Dendritic cell treated with granulocyte-macrophage colony-stimulating factor and Interleukin-4, amounts not matched to agents 40 ng/mL and 50 ng/mL, for 4 days (primary cell): ENCODE measurements at regions not wholly inside any gene's neighbourhood (a gene's known extent, or its start where the extent isn't known, plus 50 kb on each side); places are given as distances from the start of the nearest gene placed in this dataset.
"Not testable (repeated sequence)": the region's sequence is repeated elsewhere in the genome, so short reads cannot be mapped to it uniquely, and the experiment has no call there.

Experiments
- H3K27ac Mint-ChIP-seq: one replicate; pipeline ENCODE4 v1.8.0; 2022; ENCODE audit warnings: mild to moderate bottlenecking, mixed read lengths
- H3K27me3 Mint-ChIP-seq: one replicate; pipeline ENCODE4 v1.8.0; 2022; ENCODE audit warnings: mild to moderate bottlenecking, mixed read lengths
- H3K36me3 Mint-ChIP-seq: one replicate; pipeline ENCODE4 v1.8.0; 2022; ENCODE audit warnings: low read depth, mixed read lengths
- H3K4me1 Mint-ChIP-seq: one replicate; pipeline ENCODE4 v1.8.0; 2022; ENCODE audit warnings: low read depth, mixed read lengths
- H3K4me3 Mint-ChIP-seq: one replicate; pipeline ENCODE4 v1.8.0; 2022; ENCODE audit warnings: mild to moderate bottlenecking, moderate library complexity, mixed read lengths
- H3K9me3 Mint-ChIP-seq: one replicate; pipeline ENCODE4 v1.8.0; 2022; ENCODE audit warnings: mixed read lengths
- intact Hi-C: fragments of 100-400 bp; cut with micrococcal nuclease; formaldehyde crosslinking; loops from one replicate; pipeline ENCODE4 v1.15.0; 2022

- no peak overlapping the region for H3K27ac Mint-ChIP-seq
- no peaks in the 10 kb centered on the region for H3K9me3 Mint-ChIP-seq
- no peak overlapping the region for H3K4me3 Mint-ChIP-seq
- no peaks in the 10 kb centered on the region for H3K36me3 Mint-ChIP-seq
- intact Hi-C loops, result no loop called here
- H3K27me3 Mint-ChIP-seq, result no peaks in the 10 kb centered on the region
- peaks cover 5% of the 10 kb centered on the region for H3K4me1 Mint-ChIP-seq
These were observed 64.0 kb downstream of the CCNG2 start for GRCh38 chr4:77220828-77221613.

GRCh38 chr4:77225022-77225421 is 68.0 kb downstream of the CCNG2 start:
- Mint-ChIP-seq H3K9me3 (peaks cover 11% of the 10 kb centered on the region), H3K4me3 (no peak overlapping the region)

GRCh38 chr4:77226939-77227705 is 70.1 kb downstream of the CCNG2 start:
- intact Hi-C loops, result no loop called here
- Mint-ChIP-seq H3K36me3 (no peaks in the 10 kb centered on the region), H3K27ac (no peak overlapping the region), H3K4me1 (no peaks in the 10 kb centered on the region), H3K4me3 (no peak overlapping the region), H3K9me3 (peaks cover 11% of the 10 kb centered on the region), H3K27me3 (no peaks in the 10 kb centered on the region)

More at GRCh38 chr4:77225022-77225421, 68.0 kb downstream of the CCNG2 start:
- intact Hi-C loops, result no loop called here
- Mint-ChIP-seq H3K4me1 (no peaks in the 10 kb centered on the region), H3K36me3 (no peaks in the 10 kb centered on the region), H3K27me3 (no peaks in the 10 kb centered on the region), H3K27ac (no peak overlapping the region)

- Mint-ChIP-seq H3K36me3 (no peaks in the 10 kb centered on the region), H3K4me3 (no peak overlapping the region), H3K4me1 (no peaks in the 10 kb centered on the region), H3K9me3 (peaks cover 11% of the 10 kb centered on the region), H3K27ac (no peak overlapping the region), H3K27me3 (no peaks in the 10 kb centered on the region)
- intact Hi-C loops, result no loop called here
These were observed 72.4 kb downstream of the CCNG2 start for GRCh38 chr4:77229433-77229832.

GRCh38 chr4:77232653-77233052 is 75.6 kb downstream of the CCNG2 start:
- Mint-ChIP-seq H3K9me3 (peaks cover 5% of the 10 kb centered on the region), H3K4me3 (no peak overlapping the region), H3K4me1 (no peaks in the 10 kb centered on the region), H3K27me3 (peaks cover under 1% of the 10 kb centered on the region), H3K36me3 (no peaks in the 10 kb centered on the region), H3K27ac (no peak overlapping the region)
- intact Hi-C loops, result no loop called here

- Mint-ChIP-seq H3K4me1 (no peaks in the 10 kb centered on the region), H3K27me3 (peaks cover 2% of the 10 kb centered on the region), H3K9me3 (no peaks in the 10 kb centered on the region), H3K36me3 (no peaks in the 10 kb centered on the region), H3K27ac (no peak overlapping the region), H3K4me3 (no peak overlapping the region)
- intact Hi-C loops, result no loop called here
These were observed 78.4 kb downstream of the CCNG2 start for GRCh38 chr4:77235289-77235854.

- intact Hi-C loops, result no loop called here
- Mint-ChIP-seq H3K4me3 (no peak overlapping the region), H3K27ac (no peak overlapping the region), H3K4me1 (no peaks in the 10 kb centered on the region), H3K36me3 (no peaks in the 10 kb centered on the region), H3K9me3 (no peaks in the 10 kb centered on the region), H3K27me3 (peaks cover 2% of the 10 kb centered on the region)
These were observed 79.8 kb downstream of the CCNG2 start for GRCh38 chr4:77236806-77237205.

GRCh38 chr4:77240469-77241066 is 83.6 kb downstream of the CCNG2 start:
- no peak overlapping the region for H3K27ac Mint-ChIP-seq
- H3K27me3 Mint-ChIP-seq, result peaks cover 2% of the 10 kb centered on the region
- H3K36me3 Mint-ChIP-seq, result no peaks in the 10 kb centered on the region
- H3K4me1 Mint-ChIP-seq, result no peaks in the 10 kb centered on the region
- no peak overlapping the region for H3K4me3 Mint-ChIP-seq
- H3K9me3 Mint-ChIP-seq, result no peaks in the 10 kb centered on the region
- intact Hi-C loops, result loop anchor here (5.0 kb wide), 2 partner anchors 192 to 377 kb away; no protein-coding TSS in a partner anchor

GRCh38 chr4:77248805-77249204 is 91.8 kb downstream of the CCNG2 start:
- no peak overlapping the region for H3K27ac Mint-ChIP-seq
- H3K4me3 Mint-ChIP-seq, result no peak overlapping the region
- peaks cover 4% of the 10 kb centered on the region for H3K27me3 Mint-ChIP-seq
- intact Hi-C loops, result no loop called here
- H3K4me1 Mint-ChIP-seq, result no peaks in the 10 kb centered on the region
- no peaks in the 10 kb centered on the region for H3K36me3 Mint-ChIP-seq
- no peaks in the 10 kb centered on the region for H3K9me3 Mint-ChIP-seq

GRCh38 chr4:77251751-77252150 is 94.7 kb downstream of the CCNG2 start:
- H3K4me1 Mint-ChIP-seq, result no peaks in the 10 kb centered on the region
- H3K27me3 Mint-ChIP-seq, result peaks cover 5% of the 10 kb centered on the region
- H3K27ac Mint-ChIP-seq, result no peak overlapping the region
- no peaks in the 10 kb centered on the region for H3K9me3 Mint-ChIP-seq
- intact Hi-C loops, result no loop called here
- no peaks in the 10 kb centered on the region for H3K36me3 Mint-ChIP-seq
- no peak overlapping the region for H3K4me3 Mint-ChIP-seq

GRCh38 chr4:77263247-77263646 is 106.2 kb downstream of the CCNG2 start:
- intact Hi-C loops, result no loop called here
- Mint-ChIP-seq H3K4me3 (no peak overlapping the region), H3K27ac (no peak overlapping the region), H3K36me3 (no peaks in the 10 kb centered on the region), H3K4me1 (no peaks in the 10 kb centered on the region), H3K27me3 (no peaks in the 10 kb centered on the region), H3K9me3 (peaks cover 21% of the 10 kb centered on the region)

GRCh38 chr4:77263976-77264375 is 107.0 kb downstream of the CCNG2 start:
- intact Hi-C loops, H3K27me3 Mint-ChIP-seq, H3K4me1 Mint-ChIP-seq, H3K4me3 Mint-ChIP-seq, H3K36me3 Mint-ChIP-seq, H3K27ac Mint-ChIP-seq: not testable (repeated sequence)
- H3K9me3 Mint-ChIP-seq, result peaks cover 18% of the 10 kb centered on the region

GRCh38 chr4:77264826-77265225 is 107.8 kb downstream of the CCNG2 start:
- Mint-ChIP-seq H3K9me3 (peaks cover 18% of the 10 kb centered on the region), H3K4me3 (no peak overlapping the region), H3K27me3 (no peaks in the 10 kb centered on the region), H3K36me3 (no peaks in the 10 kb centered on the region), H3K27ac (no peak overlapping the region), H3K4me1 (no peaks in the 10 kb centered on the region)
- intact Hi-C loops, result no loop called here

GRCh38 chr4:77268108-77268507 is 111.1 kb downstream of the CCNG2 start:
- Mint-ChIP-seq H3K36me3 (no peaks in the 10 kb centered on the region), H3K27me3 (no peaks in the 10 kb centered on the region), H3K27ac (no peak overlapping the region), H3K4me3 (no peak overlapping the region), H3K9me3 (peaks cover 15% of the 10 kb centered on the region), H3K4me1 (no peaks in the 10 kb centered on the region)
- intact Hi-C loops, result no loop called here
